Spleen (tissue), 7 donors: ENCODE measurements at regions not wholly inside any gene's neighbourhood (a gene's known extent, or its start where the extent isn't known, plus 50 kb on each side); places are given as distances from the start of the nearest gene placed in this dataset.

Experiments
- POLR2A ChIP-seq, 3 donors: fragments of 450-650 bp; IDR thresholded peaks; one replicate each; pipeline ENCODE4 v1.5.1; 2017; ENCODE audit warnings: antibody characterized with exemption in 3 of 3, mild to moderate bottlenecking in 1 of 3
- TF ChIP-seq, protein P1 (sequence below), 11 experiments: fragments of 200-600 bp in 7 of 11; fragments of 450-650 bp in 4 of 11; sonication (generic) in 4 of 11; IDR thresholded peaks in 8 of 11; conservative IDR thresholded peaks in 3 of 11; 1 replicate in 7 of 11; 2 replicates in 4 of 11; pipeline versions ENCODE4 v1.4.0 to v1.8.0; 2016 to 2021; ENCODE audit warnings: antibody characterized with exemption in 11 of 11, inconsistent platforms in 4 of 11, mild to moderate bottlenecking in 1 of 11
- donor health status: DM: no; HTN: no; CAD: no; lungs with moderate emphysema.
- donor health status: DM: no; HTN: no; CAD: no.
- donor health status: DM: no; HTN: no; CAD: no.

GRCh38 chr3:110226645-110227044 lies 845.0 kb upstream of the NECTIN3 start:
- TF ChIP-seq, protein P1, sequence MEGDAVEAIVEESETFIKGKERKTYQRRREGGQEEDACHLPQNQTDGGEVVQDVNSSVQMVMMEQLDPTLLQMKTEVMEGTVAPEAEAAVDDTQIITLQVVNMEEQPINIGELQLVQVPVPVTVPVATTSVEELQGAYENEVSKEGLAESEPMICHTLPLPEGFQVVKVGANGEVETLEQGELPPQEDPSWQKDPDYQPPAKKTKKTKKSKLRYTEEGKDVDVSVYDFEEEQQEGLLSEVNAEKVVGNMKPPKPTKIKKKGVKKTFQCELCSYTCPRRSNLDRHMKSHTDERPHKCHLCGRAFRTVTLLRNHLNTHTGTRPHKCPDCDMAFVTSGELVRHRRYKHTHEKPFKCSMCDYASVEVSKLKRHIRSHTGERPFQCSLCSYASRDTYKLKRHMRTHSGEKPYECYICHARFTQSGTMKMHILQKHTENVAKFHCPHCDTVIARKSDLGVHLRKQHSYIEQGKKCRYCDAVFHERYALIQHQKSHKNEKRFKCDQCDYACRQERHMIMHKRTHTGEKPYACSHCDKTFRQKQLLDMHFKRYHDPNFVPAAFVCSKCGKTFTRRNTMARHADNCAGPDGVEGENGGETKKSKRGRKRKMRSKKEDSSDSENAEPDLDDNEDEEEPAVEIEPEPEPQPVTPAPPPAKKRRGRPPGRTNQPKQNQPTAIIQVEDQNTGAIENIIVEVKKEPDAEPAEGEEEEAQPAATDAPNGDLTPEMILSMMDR (IDR thresholded peaks at IDR 0.05 in 8 of 11, conservative IDR thresholded peaks at IDR 0.05 in 3 of 11) = no peak
- no peak for TF ChIP-seq POLR2A (IDR thresholded peaks at IDR 0.05)
